ENCODE measurements at regions not wholly inside any gene's neighbourhood (a gene's known extent, or its start where the extent isn't known, plus 50 kb on each side); places are given as distances from the start of the nearest gene placed in this dataset.

DNA sequence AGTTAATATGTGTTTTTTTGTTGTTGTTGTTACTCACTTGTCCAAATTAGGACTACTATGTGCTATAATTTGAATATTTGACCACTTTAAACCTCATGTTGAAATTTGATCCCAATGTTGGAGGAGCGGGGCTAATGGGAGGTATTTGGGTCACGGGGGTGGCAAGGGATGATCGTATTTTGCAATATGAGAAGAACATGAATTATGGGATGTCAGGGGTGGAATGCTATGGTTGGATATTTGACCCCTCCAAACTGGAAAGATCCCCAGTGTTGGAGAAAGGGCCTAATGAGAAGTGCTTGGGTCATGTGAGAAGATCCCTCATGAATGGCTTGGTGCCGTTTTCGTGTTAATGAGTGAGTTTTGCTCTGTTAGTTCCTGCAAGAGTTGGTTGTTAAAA lies 119.8 kb downstream of the NUDT12 start:
- intact Hi-C loops (cut with micrococcal nuclease; ENCODE audit: unreplicated experiment) (no loop called here), in situ Hi-C loops (cut with HindIII; ENCODE audit: low pct_unique_long_range_greater_than_20kb, low sequenced_read_pairs) (no loop called here)
- ChIA-PET POLR2A (no interaction called here), CTCF (no interaction called here)
- TF ChIP-seq SIN3A (IDR thresholded peaks at IDR 0.05; ENCODE audit: borderline replicate concordance, insufficient read depth, low read depth, low read length) (no peak), POLR2AphosphoS5 (IDR thresholded peaks at IDR 0.05; ENCODE audit: low read depth, low read length) (no peak), TCF7L2 (IDR thresholded peaks at IDR 0.05; ENCODE audit: low read depth, low read length) (no peak)
- TF ChIP-seq, protein P1, sequence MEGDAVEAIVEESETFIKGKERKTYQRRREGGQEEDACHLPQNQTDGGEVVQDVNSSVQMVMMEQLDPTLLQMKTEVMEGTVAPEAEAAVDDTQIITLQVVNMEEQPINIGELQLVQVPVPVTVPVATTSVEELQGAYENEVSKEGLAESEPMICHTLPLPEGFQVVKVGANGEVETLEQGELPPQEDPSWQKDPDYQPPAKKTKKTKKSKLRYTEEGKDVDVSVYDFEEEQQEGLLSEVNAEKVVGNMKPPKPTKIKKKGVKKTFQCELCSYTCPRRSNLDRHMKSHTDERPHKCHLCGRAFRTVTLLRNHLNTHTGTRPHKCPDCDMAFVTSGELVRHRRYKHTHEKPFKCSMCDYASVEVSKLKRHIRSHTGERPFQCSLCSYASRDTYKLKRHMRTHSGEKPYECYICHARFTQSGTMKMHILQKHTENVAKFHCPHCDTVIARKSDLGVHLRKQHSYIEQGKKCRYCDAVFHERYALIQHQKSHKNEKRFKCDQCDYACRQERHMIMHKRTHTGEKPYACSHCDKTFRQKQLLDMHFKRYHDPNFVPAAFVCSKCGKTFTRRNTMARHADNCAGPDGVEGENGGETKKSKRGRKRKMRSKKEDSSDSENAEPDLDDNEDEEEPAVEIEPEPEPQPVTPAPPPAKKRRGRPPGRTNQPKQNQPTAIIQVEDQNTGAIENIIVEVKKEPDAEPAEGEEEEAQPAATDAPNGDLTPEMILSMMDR (IDR thresholded peaks at IDR 0.05), result no peak
- TF ChIP-seq, protein P2, sequence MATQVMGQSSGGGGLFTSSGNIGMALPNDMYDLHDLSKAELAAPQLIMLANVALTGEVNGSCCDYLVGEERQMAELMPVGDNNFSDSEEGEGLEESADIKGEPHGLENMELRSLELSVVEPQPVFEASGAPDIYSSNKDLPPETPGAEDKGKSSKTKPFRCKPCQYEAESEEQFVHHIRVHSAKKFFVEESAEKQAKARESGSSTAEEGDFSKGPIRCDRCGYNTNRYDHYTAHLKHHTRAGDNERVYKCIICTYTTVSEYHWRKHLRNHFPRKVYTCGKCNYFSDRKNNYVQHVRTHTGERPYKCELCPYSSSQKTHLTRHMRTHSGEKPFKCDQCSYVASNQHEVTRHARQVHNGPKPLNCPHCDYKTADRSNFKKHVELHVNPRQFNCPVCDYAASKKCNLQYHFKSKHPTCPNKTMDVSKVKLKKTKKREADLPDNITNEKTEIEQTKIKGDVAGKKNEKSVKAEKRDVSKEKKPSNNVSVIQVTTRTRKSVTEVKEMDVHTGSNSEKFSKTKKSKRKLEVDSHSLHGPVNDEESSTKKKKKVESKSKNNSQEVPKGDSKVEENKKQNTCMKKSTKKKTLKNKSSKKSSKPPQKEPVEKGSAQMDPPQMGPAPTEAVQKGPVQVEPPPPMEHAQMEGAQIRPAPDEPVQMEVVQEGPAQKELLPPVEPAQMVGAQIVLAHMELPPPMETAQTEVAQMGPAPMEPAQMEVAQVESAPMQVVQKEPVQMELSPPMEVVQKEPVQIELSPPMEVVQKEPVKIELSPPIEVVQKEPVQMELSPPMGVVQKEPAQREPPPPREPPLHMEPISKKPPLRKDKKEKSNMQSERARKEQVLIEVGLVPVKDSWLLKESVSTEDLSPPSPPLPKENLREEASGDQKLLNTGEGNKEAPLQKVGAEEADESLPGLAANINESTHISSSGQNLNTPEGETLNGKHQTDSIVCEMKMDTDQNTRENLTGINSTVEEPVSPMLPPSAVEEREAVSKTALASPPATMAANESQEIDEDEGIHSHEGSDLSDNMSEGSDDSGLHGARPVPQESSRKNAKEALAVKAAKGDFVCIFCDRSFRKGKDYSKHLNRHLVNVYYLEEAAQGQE (IDR thresholded peaks at IDR 0.05; ENCODE audit: insufficient read depth in 1 of 2, low read depth in 2 of 2, low read length in 1 of 2), result no peak
- no peaks in the 10 kb centered on the region for H3K36me3 ChIP-seq (ENCODE audit: control insufficient read depth, insufficient read depth, low read length)
- no peak overlapping the region for H3K27ac ChIP-seq (ENCODE audit: low read length)
- H3K27me3 ChIP-seq (ENCODE audit: control insufficient read depth, insufficient read depth, low read length), result no peaks in the 10 kb centered on the region
- no TSS peak for BruUV-seq (replicated peaks)
- no peaks in the 10 kb centered on the region for H3K9me3 ChIP-seq (ENCODE audit: control insufficient read depth, insufficient read depth, low read depth, low read length)
- no peak for DNase-seq (ENCODE audit: low read depth, low spot score)
- ATAC-seq, result no peak
- H3K4me1 ChIP-seq (ENCODE audit: control insufficient read depth, insufficient read depth, low read length), result no peaks in the 10 kb centered on the region
- no peak overlapping the region for H3K4me3 ChIP-seq (ENCODE audit: low read depth in 2 of 2, low read length in 2 of 2)

DNA sequence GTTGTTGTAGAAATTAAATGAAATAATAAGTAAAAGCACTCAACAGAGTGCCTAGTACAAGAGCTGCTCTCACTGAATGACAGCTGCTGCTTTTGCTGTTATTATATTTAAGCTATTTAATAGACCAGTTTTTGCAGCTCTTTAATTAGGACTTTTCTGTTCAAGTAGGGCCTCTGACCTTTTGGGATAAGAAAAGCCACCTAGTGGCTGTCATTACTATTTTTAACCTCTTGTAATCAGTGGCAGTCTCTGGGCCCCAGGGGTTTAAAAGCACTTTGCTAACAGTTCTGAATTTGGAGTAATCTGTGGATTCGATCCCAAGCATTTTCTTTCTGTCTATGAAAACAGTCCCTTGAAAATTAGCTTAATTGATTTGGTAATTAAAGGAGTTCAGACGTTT lies 121.1 kb downstream of the NUDT12 start:
- Histone ChIP-seq H3K4me3 (ENCODE audit: low read depth in 2 of 2, low read length in 2 of 2) (no peak overlapping the region), H3K36me3 (ENCODE audit: control insufficient read depth, insufficient read depth, low read length) (no peaks in the 10 kb centered on the region), H3K27me3 (ENCODE audit: control insufficient read depth, insufficient read depth, low read length) (no peaks in the 10 kb centered on the region), H3K27ac (ENCODE audit: low read length) (no peak overlapping the region), H3K4me1 (ENCODE audit: control insufficient read depth, insufficient read depth, low read length) (no peaks in the 10 kb centered on the region), H3K9me3 (ENCODE audit: control insufficient read depth, insufficient read depth, low read depth, low read length) (no peaks in the 10 kb centered on the region)
- in situ Hi-C loops (cut with HindIII; ENCODE audit: low pct_unique_long_range_greater_than_20kb, low sequenced_read_pairs), result no loop called here
- intact Hi-C loops (cut with micrococcal nuclease; ENCODE audit: unreplicated experiment), result no loop called here
- BruUV-seq (replicated peaks), result no TSS peak
- no peak for TF ChIP-seq POLR2AphosphoS5 (IDR thresholded peaks at IDR 0.05; ENCODE audit: low read depth, low read length)
- TF ChIP-seq, protein P1 (IDR thresholded peaks at IDR 0.05), result peak; percentile 19; the same call in 1 of the 2 replicates
- no peak for TF ChIP-seq TCF7L2 (IDR thresholded peaks at IDR 0.05; ENCODE audit: low read depth, low read length)
- no peak for TF ChIP-seq SIN3A (IDR thresholded peaks at IDR 0.05; ENCODE audit: borderline replicate concordance, insufficient read depth, low read depth, low read length)
- TF ChIP-seq, protein P2 (IDR thresholded peaks at IDR 0.05; ENCODE audit: insufficient read depth in 1 of 2, low read depth in 2 of 2, low read length in 1 of 2), result no peak
- ChIA-PET POLR2A (no interaction called here), CTCF (interaction anchor here (0.5 to 0.6 kb wide), 2 partner anchors 18 to 45 kb away, joined by 3 read pairs; no protein-coding TSS in a partner anchor)
- ATAC-seq, result no peak
- DNase-seq (ENCODE audit: low read depth, low spot score), result no peak

Measured in Panc1 (cell line).